GM13976 (cell line): ENCODE measurements at regions not wholly inside any gene's neighbourhood (a gene's known extent, or its start where the extent isn't known, plus 50 kb on each side); places are given as distances from the start of the nearest gene placed in this dataset.
"Not testable (repeated sequence)": the region's sequence is repeated elsewhere in the genome, so short reads cannot be mapped to it uniquely, and the experiment has no call there.

Experiments used
- DNase-seq: peaks from one replicate; pipeline ENCODE4 v3.0.0; 2012; ENCODE audit warnings: low spot score
- CTCF ChIP-seq: IDR thresholded peaks from 2 replicates; pipeline ENCODE4 v1.5.1; 2012; ENCODE audit warnings: borderline replicate concordance, mild to moderate bottlenecking; ENCODE audit not compliant: insufficient read depth; ENCODE audit errors: extremely low read depth, missing control alignments, control extremely low read depth
- in situ Hi-C: fragments of 300-500 bp; cut with MboI; formaldehyde crosslinking; loops from one replicate; pipeline ENCODE4 v1.12.0; 2022; ENCODE audit warnings: low sequenced_read_pairs, mixed read lengths, inconsistent platforms; ENCODE audit not compliant: unreplicated experiment

GRCh38 chr11:31955838-31956237 lies 135.0 kb upstream of the RCN1 start:
- DNase-seq = no peak
- TF ChIP-seq CTCF = no peak
- in situ Hi-C loops = loop anchor here (10.0 to 25.0 kb wide), 3 partner anchors 469 to 719 kb away; no protein-coding TSS in a partner anchor

GRCh38 chr11:31953803-31954327 lies 137.0 kb upstream of the RCN1 start:
- DNase-seq = no peak
- TF ChIP-seq CTCF = no peak
- in situ Hi-C loops = loop anchor here (10.0 to 25.0 kb wide), 3 partner anchors 467 to 717 kb away; no protein-coding TSS in a partner anchor

- in situ Hi-C loops = loop anchor here (10.0 to 25.0 kb wide), 3 partner anchors 462 to 712 kb away; no protein-coding TSS in a partner anchor
- not testable (repeated sequence) for DNase-seq
These were observed 138.6 kb upstream of the PAX6 start for GRCh38 chr11:31949733-31950200.

- TF ChIP-seq CTCF = no peak
- in situ Hi-C loops = no loop called here
- no peak for DNase-seq
These were observed 135.9 kb upstream of the PAX6 start for GRCh38 chr11:31947051-31947450.

GRCh38 chr11:31943056-31943780 lies 132.1 kb upstream of the PAX6 start:
- in situ Hi-C loops = no loop called here
- DNase-seq = peak; percentile 33

GRCh38 chr11:31940371-31941037 lies 129.4 kb upstream of the PAX6 start:
- no peak for TF ChIP-seq CTCF
- no peak for DNase-seq

More at GRCh38 chr11:31943056-31943780, 132.1 kb upstream of the PAX6 start:
- TF ChIP-seq CTCF = no peak

GRCh38 chr11:31939004-31939403 lies 127.9 kb upstream of the PAX6 start:
- TF ChIP-seq CTCF = no peak
- in situ Hi-C loops = no loop called here
- DNase-seq = no peak

More at GRCh38 chr11:31940371-31941037, 129.4 kb upstream of the PAX6 start:
- in situ Hi-C loops = no loop called here
